ENCODE measurements at regions not wholly inside any gene's neighbourhood (a gene's known extent, or its start where the extent isn't known, plus 50 kb on each side); places are given as distances from the start of the nearest gene placed in this dataset.

- TF ChIP-seq CTCF (IDR thresholded peaks at IDR 0.05) (no peak), POLR2A (IDR thresholded peaks at IDR 0.05) (no peak), EP300 (IDR thresholded peaks at IDR 0.05) (no peak)
These were observed 79.9 kb upstream of the SLC1A3 start for GRCh38 chr5:36526537-36526936.
